Hepatocyte (in vitro differentiated cells): ENCODE measurements at regions not wholly inside any gene's neighbourhood (a gene's known extent, or its start where the extent isn't known, plus 50 kb on each side); places are given as distances from the start of the nearest gene placed in this dataset.

Experiments used
- EZH2 ChIP-seq: fragments of 200-600 bp; sonication (generic); IDR thresholded peaks from 2 replicates; pipeline ENCODE4 v1.6.1; 2016; ENCODE audit warnings: antibody characterized with exemption, mild to moderate bottlenecking, borderline replicate concordance
- TF ChIP-seq, protein P1 (sequence below): fragments of 200-600 bp; sonication (generic); IDR thresholded peaks from 2 replicates; pipeline ENCODE4 v1.5.1; 2016; ENCODE audit warnings: antibody characterized with exemption, mild to moderate bottlenecking; ENCODE audit not compliant: poor library complexity

DNA sequence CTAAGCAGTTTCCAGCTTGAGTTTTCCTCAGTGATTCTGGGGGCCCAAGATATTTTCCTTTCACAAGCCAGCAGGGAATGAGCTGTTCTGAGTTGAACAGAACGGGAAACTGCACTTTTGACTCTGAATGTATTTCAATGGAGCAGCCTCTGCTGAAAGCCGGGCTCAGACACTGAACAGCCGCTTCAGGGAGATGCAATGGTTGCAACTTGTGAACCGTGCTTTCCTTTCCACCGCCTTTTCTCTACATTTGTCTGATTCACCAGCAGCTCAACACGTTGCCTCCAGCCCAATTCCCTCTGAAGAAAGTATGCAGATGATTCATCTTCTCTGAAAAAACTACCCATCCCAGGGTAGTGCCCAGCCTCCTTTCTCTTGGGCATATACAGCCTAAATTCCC lies 119.3 kb upstream of the PKDCC start:
- TF ChIP-seq, protein P1, sequence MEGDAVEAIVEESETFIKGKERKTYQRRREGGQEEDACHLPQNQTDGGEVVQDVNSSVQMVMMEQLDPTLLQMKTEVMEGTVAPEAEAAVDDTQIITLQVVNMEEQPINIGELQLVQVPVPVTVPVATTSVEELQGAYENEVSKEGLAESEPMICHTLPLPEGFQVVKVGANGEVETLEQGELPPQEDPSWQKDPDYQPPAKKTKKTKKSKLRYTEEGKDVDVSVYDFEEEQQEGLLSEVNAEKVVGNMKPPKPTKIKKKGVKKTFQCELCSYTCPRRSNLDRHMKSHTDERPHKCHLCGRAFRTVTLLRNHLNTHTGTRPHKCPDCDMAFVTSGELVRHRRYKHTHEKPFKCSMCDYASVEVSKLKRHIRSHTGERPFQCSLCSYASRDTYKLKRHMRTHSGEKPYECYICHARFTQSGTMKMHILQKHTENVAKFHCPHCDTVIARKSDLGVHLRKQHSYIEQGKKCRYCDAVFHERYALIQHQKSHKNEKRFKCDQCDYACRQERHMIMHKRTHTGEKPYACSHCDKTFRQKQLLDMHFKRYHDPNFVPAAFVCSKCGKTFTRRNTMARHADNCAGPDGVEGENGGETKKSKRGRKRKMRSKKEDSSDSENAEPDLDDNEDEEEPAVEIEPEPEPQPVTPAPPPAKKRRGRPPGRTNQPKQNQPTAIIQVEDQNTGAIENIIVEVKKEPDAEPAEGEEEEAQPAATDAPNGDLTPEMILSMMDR: no peak
- no peak for TF ChIP-seq EZH2
